Memory B cell (primary cell): ENCODE measurements at regions not wholly inside any gene's neighbourhood (a gene's known extent, or its start where the extent isn't known, plus 50 kb on each side); places are given as distances from the start of the nearest gene placed in this dataset.

ENCODE experiments used
- ATAC-seq: fragments of 150-1000 bp; cut with Tn5 transposase; 2 replicates; pipeline ENCODE4 v1.10.0; 2021; ENCODE audit warnings: low read depth, mild to moderate bottlenecking, moderate library complexity
- DNase-seq, 2 donors: peaks; one replicate each; pipeline ENCODE4 v3.0.0; 2022; ENCODE audit warnings: low spot score in 2 of 2
- H3K27ac Mint-ChIP-seq: one replicate; pipeline ENCODE4 v1.8.0; 2022; ENCODE audit warnings: mild to moderate bottlenecking, moderate library complexity, mixed read lengths
- H3K27me3 Mint-ChIP-seq: one replicate; pipeline ENCODE4 v1.8.0; 2022; ENCODE audit warnings: mixed read lengths
- H3K36me3 Mint-ChIP-seq: one replicate; pipeline ENCODE4 v1.8.0; 2022; ENCODE audit warnings: mild to moderate bottlenecking, mixed read lengths
- H3K4me1 Mint-ChIP-seq: one replicate; pipeline ENCODE4 v1.8.0; 2022; ENCODE audit warnings: mixed read lengths
- H3K4me3 Mint-ChIP-seq: one replicate; pipeline ENCODE4 v1.8.0; 2022; ENCODE audit warnings: mild to moderate bottlenecking, moderate library complexity, mixed read lengths
- H3K9me3 Mint-ChIP-seq: one replicate; pipeline ENCODE4 v1.8.0; 2022; ENCODE audit warnings: mixed read lengths

DNA sequence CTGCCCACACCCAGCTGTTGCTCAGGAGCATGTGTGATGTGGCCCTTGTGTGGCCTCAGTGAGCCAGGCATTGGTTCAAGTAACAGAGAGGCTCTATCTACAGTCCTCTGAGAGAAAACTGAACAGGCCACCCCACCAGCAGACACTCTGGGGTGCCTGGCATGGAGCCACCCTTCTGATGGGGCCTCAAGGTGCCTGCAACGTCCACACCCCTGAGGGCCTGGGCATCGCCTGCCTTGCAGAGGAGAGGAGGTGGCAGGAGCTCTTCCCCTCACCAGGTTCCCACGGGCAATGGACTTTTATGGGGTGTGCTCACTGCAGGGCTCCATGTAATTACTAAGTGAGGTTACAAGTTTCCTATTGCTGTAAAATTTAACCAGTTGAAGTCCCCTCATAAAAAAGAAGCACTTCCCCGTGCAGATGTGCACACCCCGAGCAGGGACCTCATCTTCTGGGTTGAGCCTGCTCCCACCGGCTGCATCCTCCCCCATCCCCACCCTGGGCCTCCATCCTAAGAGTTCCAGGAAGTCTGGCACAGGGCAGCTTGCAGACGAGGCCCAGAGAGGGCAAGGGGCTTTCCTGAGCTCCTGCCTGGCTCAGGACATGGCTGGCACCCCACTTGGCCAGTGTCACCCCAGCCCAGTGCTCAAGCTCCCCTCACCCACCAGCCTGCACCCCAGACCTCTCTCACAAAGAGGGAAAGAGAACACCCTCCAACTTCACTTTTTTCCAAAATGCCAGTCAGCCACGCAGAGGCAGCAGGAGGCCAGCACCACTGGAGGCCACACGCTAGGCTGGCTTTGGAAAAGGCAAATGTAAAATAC, 270.4 kb upstream of the RTL1 start:
- Mint-ChIP-seq H3K36me3 (no peaks in the 10 kb centered on the region), H3K27me3 (no peaks in the 10 kb centered on the region), H3K9me3 (peaks cover 6% of the 10 kb centered on the region), H3K4me1 (no peaks in the 10 kb centered on the region), H3K4me3 (no peak overlapping the region), H3K27ac (no peak overlapping the region)
- no peak for DNase-seq
- ATAC-seq: no peak

DNA sequence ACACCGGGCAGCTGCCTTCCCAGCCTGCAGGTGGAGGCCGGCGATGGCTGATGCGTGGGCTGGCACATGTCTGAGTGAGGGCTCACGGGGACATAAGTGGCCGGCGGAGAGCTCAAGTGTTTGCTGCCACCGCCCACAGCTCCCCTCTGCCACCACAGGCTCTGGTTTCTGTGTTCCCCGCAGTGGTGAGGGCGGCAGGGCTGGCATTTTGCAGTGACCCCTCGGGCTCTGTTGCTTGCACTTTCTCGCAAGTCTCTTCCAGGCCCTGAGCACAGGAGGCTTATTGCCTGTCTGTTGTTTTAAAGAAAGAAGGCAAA, 271.0 kb upstream of the RTL1 start:
- Mint-ChIP-seq H3K27me3 (no peaks in the 10 kb centered on the region), H3K27ac (no peak overlapping the region), H3K36me3 (no peaks in the 10 kb centered on the region), H3K9me3 (peaks cover 6% of the 10 kb centered on the region), H3K4me3 (no peak overlapping the region), H3K4me1 (no peaks in the 10 kb centered on the region)
- no peak for DNase-seq
- no peak for ATAC-seq

DNA sequence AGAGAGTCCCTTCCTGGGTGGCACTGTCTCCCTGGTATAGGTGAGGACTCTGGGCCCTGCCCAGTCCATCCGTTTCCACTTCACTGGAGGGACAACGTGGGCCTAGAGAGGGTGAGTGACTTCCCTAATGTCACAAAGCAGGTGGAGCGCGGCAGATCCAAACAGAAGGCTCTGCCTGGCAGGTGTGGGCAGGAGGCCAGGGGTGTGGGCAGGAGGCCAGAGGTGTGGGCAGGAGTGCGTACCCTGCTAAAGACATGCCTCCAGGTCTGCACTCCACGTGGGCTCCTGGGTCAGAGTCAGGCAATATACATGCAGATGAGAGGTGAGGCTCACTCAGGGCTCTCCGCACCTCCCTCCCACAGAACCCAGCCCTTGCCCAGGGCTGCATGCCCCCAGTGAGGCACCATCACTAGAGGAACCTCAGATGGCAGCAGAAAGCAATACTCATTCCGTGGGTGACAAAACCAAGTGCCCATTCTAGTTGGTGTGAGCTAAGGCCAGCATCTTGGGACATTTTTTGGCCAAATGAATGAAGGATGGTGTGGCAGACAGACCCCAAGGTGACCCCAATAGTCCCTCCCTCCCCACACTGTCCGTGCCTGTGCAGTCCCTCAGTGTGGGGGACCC, 271.6 kb upstream of the RTL1 start:
- Mint-ChIP-seq H3K36me3 (no peaks in the 10 kb centered on the region), H3K4me1 (no peaks in the 10 kb centered on the region), H3K27me3 (no peaks in the 10 kb centered on the region), H3K4me3 (no peak overlapping the region), H3K27ac (no peak overlapping the region), H3K9me3 (peaks cover 6% of the 10 kb centered on the region)
- DNase-seq (no peak), ATAC-seq (no peak)

DNA sequence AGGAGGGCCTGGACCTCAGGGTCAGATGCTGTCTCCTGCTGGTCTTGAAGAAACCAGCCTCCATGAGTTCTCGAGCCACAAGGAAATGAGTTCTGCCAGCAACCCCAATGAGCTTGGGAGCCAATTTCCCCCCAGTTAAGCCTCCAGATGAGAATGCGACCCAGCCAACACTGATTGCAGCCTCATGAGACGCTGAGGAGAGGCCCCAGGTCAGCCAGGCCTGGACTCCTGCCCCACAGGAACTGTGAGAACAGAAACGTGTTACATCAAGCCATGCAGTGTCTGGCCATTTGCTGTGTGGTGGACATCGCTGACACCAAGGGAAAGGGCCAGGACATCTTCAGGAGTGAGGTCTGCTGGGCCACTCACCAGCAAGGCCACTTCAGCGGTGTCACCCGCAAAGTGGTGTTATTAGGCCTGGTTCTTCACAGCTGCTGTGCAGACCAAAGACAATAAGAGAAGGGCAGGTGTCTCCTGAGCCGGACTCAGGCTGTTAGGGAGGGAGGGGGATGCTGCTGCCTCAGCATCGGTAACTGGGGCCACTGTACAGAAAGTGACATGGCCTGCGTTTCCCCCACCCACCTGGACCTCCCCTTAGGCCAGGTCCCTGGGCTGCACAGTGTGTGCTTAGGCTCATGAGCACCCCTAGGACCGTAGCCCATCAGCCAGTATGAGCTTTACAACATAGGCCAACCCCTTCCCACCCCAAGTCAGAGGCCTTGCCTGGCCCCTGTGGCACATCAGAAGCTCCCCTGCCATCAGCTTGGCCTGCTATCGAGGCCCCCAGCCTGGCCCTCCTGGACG, 272.4 kb upstream of the RTL1 start:
- H3K4me1 Mint-ChIP-seq: no peaks in the 10 kb centered on the region
- no peaks in the 10 kb centered on the region for H3K36me3 Mint-ChIP-seq
- ATAC-seq: no peak

GRCh38 chr14:101176535-101177205, 273.1 kb upstream of the RTL1 start:
- no peak overlapping the region for H3K4me3 Mint-ChIP-seq
- no peaks in the 10 kb centered on the region for H3K4me1 Mint-ChIP-seq
- DNase-seq (no peak), ATAC-seq (no peak)
- no peaks in the 10 kb centered on the region for H3K36me3 Mint-ChIP-seq
- H3K27ac Mint-ChIP-seq: no peak overlapping the region
- H3K27me3 Mint-ChIP-seq: no peaks in the 10 kb centered on the region
- peaks cover 7% of the 10 kb centered on the region for H3K9me3 Mint-ChIP-seq

More for the DNA sequence above, 272.4 kb upstream of the RTL1 start:
- Mint-ChIP-seq H3K27me3 (no peaks in the 10 kb centered on the region), H3K27ac (no peak overlapping the region), H3K4me3 (no peak overlapping the region), H3K9me3 (peaks cover 11% of the 10 kb centered on the region)
- DNase-seq: no peak

DNA sequence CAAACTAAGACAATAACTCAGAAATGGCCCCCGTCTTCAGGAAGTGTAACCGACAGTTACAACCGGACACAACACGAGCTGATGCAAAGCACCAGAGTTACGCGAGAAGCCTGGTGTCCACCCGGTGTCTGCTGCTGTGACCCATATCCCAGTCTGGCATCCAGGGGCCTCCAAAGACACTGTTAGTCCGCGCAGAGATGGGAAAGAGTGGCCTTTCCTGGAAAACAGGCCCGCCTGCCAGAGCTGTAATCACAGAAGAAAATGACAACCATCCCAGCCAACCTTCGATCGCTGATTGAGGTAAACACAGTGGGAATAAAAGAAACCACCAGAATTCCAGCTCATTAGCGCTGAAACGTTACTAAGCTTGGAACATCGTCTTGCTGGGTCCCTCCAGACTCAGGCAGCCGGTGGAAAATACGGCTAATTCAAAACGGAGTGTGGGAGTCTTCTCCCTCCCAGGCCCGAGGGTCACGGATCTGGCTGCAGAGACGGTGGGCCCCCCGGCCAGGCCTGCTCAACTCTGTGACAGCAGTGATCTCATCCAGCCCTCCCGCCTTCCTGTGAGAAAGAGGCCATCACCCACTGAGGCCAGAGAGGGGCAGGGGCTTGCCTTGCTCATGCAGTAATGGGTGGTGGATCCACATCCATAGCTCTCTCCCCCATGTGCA, 273.9 kb upstream of the RTL1 start:
- Mint-ChIP-seq H3K4me1 (no peaks in the 10 kb centered on the region), H3K36me3 (no peaks in the 10 kb centered on the region), H3K4me3 (no peak overlapping the region), H3K27me3 (no peaks in the 10 kb centered on the region), H3K27ac (no peak overlapping the region), H3K9me3 (peaks cover 7% of the 10 kb centered on the region)
- DNase-seq: no peak
- ATAC-seq: no peak

- no peaks in the 10 kb centered on the region for H3K27me3 Mint-ChIP-seq
- H3K4me1 Mint-ChIP-seq: no peaks in the 10 kb centered on the region
- ATAC-seq (no peak), DNase-seq (no peak)
- H3K27ac Mint-ChIP-seq: no peak overlapping the region
- no peak overlapping the region for H3K4me3 Mint-ChIP-seq
- H3K36me3 Mint-ChIP-seq: no peaks in the 10 kb centered on the region
- H3K9me3 Mint-ChIP-seq: peaks cover 7% of the 10 kb centered on the region
These were observed 274.9 kb upstream of the RTL1 start for GRCh38 chr14:101178184-101179072.

DNA sequence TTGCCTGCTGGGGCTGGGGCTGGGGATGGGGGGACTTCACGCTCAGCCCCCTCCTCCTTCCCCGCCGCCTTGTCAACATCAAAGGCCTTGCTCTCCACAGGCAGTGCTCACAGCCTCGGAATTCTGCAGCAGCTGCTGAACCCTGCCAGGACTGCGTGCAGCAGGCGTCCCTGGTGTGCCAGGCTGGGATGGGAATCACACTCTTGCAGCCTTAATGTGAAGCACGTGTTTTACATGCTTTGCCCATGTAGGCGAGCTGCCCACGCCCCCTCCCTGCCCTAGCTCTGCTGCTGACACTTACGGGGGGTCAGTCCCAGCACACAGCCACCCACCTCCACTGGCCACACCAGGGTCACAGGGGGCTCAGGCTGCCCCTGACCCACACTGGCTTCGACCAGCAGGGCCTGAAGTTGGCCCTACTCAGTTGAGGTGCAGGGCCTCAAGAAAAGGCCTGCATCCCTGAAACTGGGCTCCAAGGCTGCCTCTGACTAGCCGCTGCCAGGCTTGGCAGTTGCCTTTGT, 276.2 kb upstream of the RTL1 start:
- no peak for ATAC-seq
- Mint-ChIP-seq H3K4me1 (no peaks in the 10 kb centered on the region), H3K27me3 (peaks cover 2% of the 10 kb centered on the region), H3K9me3 (peaks cover 7% of the 10 kb centered on the region), H3K4me3 (no peak overlapping the region), H3K36me3 (no peaks in the 10 kb centered on the region), H3K27ac (no peak overlapping the region)
- DNase-seq: no peak

GRCh38 chr14:101181446-101182313, 278.2 kb upstream of the RTL1 start:
- peaks cover 7% of the 10 kb centered on the region for H3K9me3 Mint-ChIP-seq
- ATAC-seq: no peak
- no peaks in the 10 kb centered on the region for H3K36me3 Mint-ChIP-seq
- peaks cover 4% of the 10 kb centered on the region for H3K27me3 Mint-ChIP-seq
- H3K27ac Mint-ChIP-seq: no peak overlapping the region
- no peak for DNase-seq
- H3K4me1 Mint-ChIP-seq: no peaks in the 10 kb centered on the region
- no peak overlapping the region for H3K4me3 Mint-ChIP-seq

- DNase-seq (no peak), ATAC-seq (no peak)
- peaks cover 4% of the 10 kb centered on the region for H3K27me3 Mint-ChIP-seq
- no peaks in the 10 kb centered on the region for H3K4me1 Mint-ChIP-seq
- no peak overlapping the region for H3K4me3 Mint-ChIP-seq
- H3K27ac Mint-ChIP-seq: no peak overlapping the region
- no peaks in the 10 kb centered on the region for H3K36me3 Mint-ChIP-seq
- H3K9me3 Mint-ChIP-seq: peaks cover 7% of the 10 kb centered on the region
These were observed 279.0 kb upstream of the RTL1 start for GRCh38 chr14:101182476-101182875.

GRCh38 chr14:101183376-101184103, 280.0 kb upstream of the RTL1 start:
- Mint-ChIP-seq H3K27me3 (peaks cover 4% of the 10 kb centered on the region), H3K4me3 (no peak overlapping the region), H3K4me1 (no peaks in the 10 kb centered on the region), H3K27ac (no peak overlapping the region), H3K9me3 (peaks cover 7% of the 10 kb centered on the region), H3K36me3 (no peaks in the 10 kb centered on the region)
- ATAC-seq (no peak), DNase-seq (no peak)

- Mint-ChIP-seq H3K4me3 (no peak overlapping the region), H3K4me1 (no peaks in the 10 kb centered on the region), H3K9me3 (peaks cover 6% of the 10 kb centered on the region), H3K27me3 (peaks cover 4% of the 10 kb centered on the region), H3K27ac (no peak overlapping the region), H3K36me3 (no peaks in the 10 kb centered on the region)
- DNase-seq (no peak), ATAC-seq (no peak)
These were observed 280.6 kb upstream of the RTL1 start for GRCh38 chr14:101184104-101184455.
